Urinary bladder (tissue), 3 donors: ENCODE measurements at regions not wholly inside any gene's neighbourhood (a gene's known extent, or its start where the extent isn't known, plus 50 kb on each side); places are given as distances from the start of the nearest gene placed in this dataset.
"Not testable (repeated sequence)": the region's sequence is repeated elsewhere in the genome, so short reads cannot be mapped to it uniquely, and the experiment has no call there.

Source experiments
- DNase-seq: peaks from one replicate; pipeline ENCODE4 v3.0.0-alpha.2; 2015; ENCODE audit errors: extremely low spot score
- H3K27ac ChIP-seq: one replicate; pipeline ENCODE4 v1.5.1; 2013; ENCODE audit warnings: low read depth, mild to moderate bottlenecking, moderate library complexity
- H3K36me3 ChIP-seq: one replicate; pipeline ENCODE4 v1.6.1; 2013; ENCODE audit warnings: mild to moderate bottlenecking, moderate library complexity; ENCODE audit not compliant: insufficient read depth
- H3K4me1 ChIP-seq: one replicate; pipeline ENCODE4 v1.6.1; 2013; ENCODE audit warnings: mild to moderate bottlenecking, moderate library complexity; ENCODE audit not compliant: insufficient read depth
- H3K4me3 ChIP-seq: one replicate; pipeline ENCODE4 v1.5.1; 2013; ENCODE audit warnings: low read depth, low read length
- WGBS: extraction: QIAGEN DNeasy Blood & Tissue Kit; methylation state at CpG from one replicate; pipeline ENCODE4 v1.1.7; 2013; 5-methylcytosine and 5-hydroxymethylcytosine counted together
- donor health status: healthy with polysubstance abuse.
- donor health status: healthy.

GRCh38 chr7:155228894-155229293, 68.8 kb upstream of the INSIG1 start:
- no peaks in the 10 kb centered on the region for H3K36me3 ChIP-seq
- H3K27ac ChIP-seq = no peak overlapping the region
- no peak overlapping the region for H3K4me3 ChIP-seq
- DNase-seq = no peak
- no peaks in the 10 kb centered on the region for H3K4me1 ChIP-seq
- 93% methylated on average over 9 of the region's 9 CpGs for WGBS

- H3K4me3 ChIP-seq = no peak overlapping the region
- WGBS = 84% methylated on average over 14 of the region's 14 CpGs
- no peaks in the 10 kb centered on the region for H3K36me3 ChIP-seq
- no peaks in the 10 kb centered on the region for H3K4me1 ChIP-seq
- no peak overlapping the region for H3K27ac ChIP-seq
- DNase-seq = no peak
Observed at GRCh38 chr7:155229548-155230168, 68.0 kb upstream of the INSIG1 start.

- Histone ChIP-seq H3K36me3 (no peaks in the 10 kb centered on the region), H3K27ac (no peak overlapping the region), H3K4me1 (no peaks in the 10 kb centered on the region), H3K4me3 (no peak overlapping the region)
- WGBS = 52% methylated on average over 11 of the region's 11 CpGs
- no peak for DNase-seq
Observed at GRCh38 chr7:155230169-155230593, 67.5 kb upstream of the INSIG1 start.

GRCh38 chr7:155231241-155231800, 66.4 kb upstream of the INSIG1 start:
- H3K4me1 ChIP-seq = no peaks in the 10 kb centered on the region
- WGBS = 95% methylated on average over 25 of the region's 25 CpGs
- H3K36me3 ChIP-seq = no peaks in the 10 kb centered on the region
- no peak overlapping the region for H3K4me3 ChIP-seq
- H3K27ac ChIP-seq = no peak overlapping the region
- no peak for DNase-seq

- DNase-seq = no peak
- H3K27ac ChIP-seq = no peak overlapping the region
- no peaks in the 10 kb centered on the region for H3K36me3 ChIP-seq
- no peak overlapping the region for H3K4me3 ChIP-seq
- H3K4me1 ChIP-seq = no peaks in the 10 kb centered on the region
- WGBS = 96% methylated on average over 12 of the region's 12 CpGs
Observed at GRCh38 chr7:155231941-155232340, 65.7 kb upstream of the INSIG1 start.

- no peak for DNase-seq
- Histone ChIP-seq H3K27ac (no peak overlapping the region), H3K36me3 (no peaks in the 10 kb centered on the region)
Observed at GRCh38 chr7:155232911-155233310, 64.8 kb upstream of the INSIG1 start.

GRCh38 chr7:155233311-155234157, 64.1 kb upstream of the INSIG1 start:
- H3K4me3 ChIP-seq = no peak overlapping the region
- no peak overlapping the region for H3K27ac ChIP-seq
- DNase-seq = no peak
- 38% methylated on average over 28 of the region's 28 CpGs for WGBS
- no peaks in the 10 kb centered on the region for H3K4me1 ChIP-seq
- no peaks in the 10 kb centered on the region for H3K36me3 ChIP-seq

More at GRCh38 chr7:155232911-155233310, 64.8 kb upstream of the INSIG1 start:
- Histone ChIP-seq H3K4me3 (no peak overlapping the region), H3K4me1 (no peaks in the 10 kb centered on the region)
- WGBS = 82% methylated on average over 12 of the region's 12 CpGs

- DNase-seq = no peak
- Histone ChIP-seq H3K4me3 (no peak overlapping the region), H3K27ac (no peak overlapping the region), H3K36me3 (no peaks in the 10 kb centered on the region), H3K4me1 (no peaks in the 10 kb centered on the region)
- WGBS = 87% methylated on average over 6 of the region's 6 CpGs
Observed at GRCh38 chr7:155234158-155234492, 63.6 kb upstream of the INSIG1 start.

GRCh38 chr7:155234950-155235789, 62.5 kb upstream of the INSIG1 start:
- no peak overlapping the region for H3K4me3 ChIP-seq
- no peaks in the 10 kb centered on the region for H3K36me3 ChIP-seq
- whole genome bisulfite sequencing = 82% methylated on average over 14 of the region's 14 CpGs
- no peak for DNase-seq
- no peak overlapping the region for H3K27ac ChIP-seq
- no peaks in the 10 kb centered on the region for H3K4me1 ChIP-seq

- Histone ChIP-seq H3K27ac (no peak overlapping the region), H3K36me3 (no peaks in the 10 kb centered on the region), H3K4me1 (no peaks in the 10 kb centered on the region), H3K4me3 (no peak overlapping the region)
- 83% methylated on average over 10 of the region's 10 CpGs for WGBS
- no peak for DNase-seq
Observed at GRCh38 chr7:155236386-155236785, 61.3 kb upstream of the INSIG1 start.

- DNase-seq = no peak
- no peaks in the 10 kb centered on the region for H3K4me1 ChIP-seq
- no peak overlapping the region for H3K4me3 ChIP-seq
- 80% methylated on average over 6 of the region's 6 CpGs for WGBS
- H3K27ac ChIP-seq = no peak overlapping the region
- H3K36me3 ChIP-seq = no peaks in the 10 kb centered on the region
Observed at GRCh38 chr7:155237297-155237696, 60.4 kb upstream of the INSIG1 start.

- DNase-seq = no peak
Observed at GRCh38 chr7:155237730-155238129, 59.9 kb upstream of the INSIG1 start.

GRCh38 chr7:155239431-155240087, 58.1 kb upstream of the INSIG1 start:
- not testable (repeated sequence) for H3K36me3 ChIP-seq, H3K4me3 ChIP-seq, H3K4me1 ChIP-seq, H3K27ac ChIP-seq
- 69% methylated on average over 14 of the region's 14 CpGs for WGBS
- DNase-seq = peak; percentile 58

More at GRCh38 chr7:155237730-155238129, 59.9 kb upstream of the INSIG1 start:
- H3K36me3 ChIP-seq = no peaks in the 10 kb centered on the region
- H3K27ac ChIP-seq = no peak overlapping the region
- 90% methylated on average over 5 of the region's 5 CpGs for WGBS
- H3K4me3 ChIP-seq = no peak overlapping the region
- H3K4me1 ChIP-seq = no peaks in the 10 kb centered on the region
